MM.1S (cell line): ENCODE measurements at regions not wholly inside any gene's neighbourhood (a gene's known extent, or its start where the extent isn't known, plus 50 kb on each side); places are given as distances from the start of the nearest gene placed in this dataset.

ENCODE experiments used
- EZH2phosphoT487 ChIP-seq: fragments of 300-600 bp; sonication (generic); IDR thresholded peaks from 2 replicates; pipeline ENCODE4 v1.6.1; 2018; ENCODE audit warnings: antibody characterized with exemption, low read length
- TF ChIP-seq, protein P1 (sequence below): fragments of 300-600 bp; sonication (generic); IDR thresholded peaks from 2 replicates; pipeline ENCODE4 v1.5.1; 2016; ENCODE audit warnings: antibody characterized with exemption, low read length, mixed read lengths

DNA sequence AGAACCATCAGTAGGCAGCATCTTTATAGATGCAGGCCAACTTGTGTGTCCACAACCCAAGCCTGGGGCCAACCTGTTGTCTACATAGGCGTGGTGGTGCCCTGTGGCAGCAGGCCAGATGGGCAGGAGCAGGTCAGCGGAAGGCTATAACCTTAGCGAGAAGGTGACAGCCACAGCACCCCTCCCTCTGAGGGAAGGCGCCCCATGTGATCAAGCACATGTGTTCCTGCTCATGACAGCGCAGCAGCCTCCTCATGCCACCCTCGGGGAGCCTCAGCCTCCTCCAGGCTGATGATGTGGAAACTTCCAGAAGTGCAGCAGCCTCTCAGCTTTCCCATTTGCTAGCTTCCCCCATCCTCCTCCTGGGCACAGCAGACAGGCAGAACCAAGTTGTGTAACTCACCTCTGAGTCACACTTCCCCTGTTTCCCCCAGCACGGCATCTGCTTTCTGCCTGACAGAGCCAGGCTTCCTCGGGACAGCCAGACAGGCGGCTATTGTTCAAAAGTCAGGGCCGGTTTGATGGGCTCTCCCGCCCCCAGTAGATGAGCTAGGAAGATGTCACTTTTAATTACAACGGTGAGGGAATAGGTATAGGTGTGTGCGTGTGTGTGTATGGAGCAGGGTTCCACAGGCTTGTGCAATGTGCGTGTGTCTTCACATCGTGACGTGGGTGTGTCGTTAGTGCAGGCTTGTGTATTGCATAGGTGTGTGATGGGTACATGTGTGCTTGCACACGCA, 312.0 kb upstream of the ZMIZ1 start:
- TF ChIP-seq, protein P1, sequence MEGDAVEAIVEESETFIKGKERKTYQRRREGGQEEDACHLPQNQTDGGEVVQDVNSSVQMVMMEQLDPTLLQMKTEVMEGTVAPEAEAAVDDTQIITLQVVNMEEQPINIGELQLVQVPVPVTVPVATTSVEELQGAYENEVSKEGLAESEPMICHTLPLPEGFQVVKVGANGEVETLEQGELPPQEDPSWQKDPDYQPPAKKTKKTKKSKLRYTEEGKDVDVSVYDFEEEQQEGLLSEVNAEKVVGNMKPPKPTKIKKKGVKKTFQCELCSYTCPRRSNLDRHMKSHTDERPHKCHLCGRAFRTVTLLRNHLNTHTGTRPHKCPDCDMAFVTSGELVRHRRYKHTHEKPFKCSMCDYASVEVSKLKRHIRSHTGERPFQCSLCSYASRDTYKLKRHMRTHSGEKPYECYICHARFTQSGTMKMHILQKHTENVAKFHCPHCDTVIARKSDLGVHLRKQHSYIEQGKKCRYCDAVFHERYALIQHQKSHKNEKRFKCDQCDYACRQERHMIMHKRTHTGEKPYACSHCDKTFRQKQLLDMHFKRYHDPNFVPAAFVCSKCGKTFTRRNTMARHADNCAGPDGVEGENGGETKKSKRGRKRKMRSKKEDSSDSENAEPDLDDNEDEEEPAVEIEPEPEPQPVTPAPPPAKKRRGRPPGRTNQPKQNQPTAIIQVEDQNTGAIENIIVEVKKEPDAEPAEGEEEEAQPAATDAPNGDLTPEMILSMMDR: no peak
- TF ChIP-seq EZH2phosphoT487: no peak
